Tibial nerve (tissue), 4 donors: ENCODE measurements at regions not wholly inside any gene's neighbourhood (a gene's known extent, or its start where the extent isn't known, plus 50 kb on each side); places are given as distances from the start of the nearest gene placed in this dataset.

Experiments
- DNase-seq, 2 donors: peaks; one replicate each; pipeline ENCODE4 v3.0.0-alpha.2; 2019; ENCODE audit warnings: low spot score in 2 of 2
- H3K27ac ChIP-seq, 4 donors: fragments of 200-600 bp; sonication (generic) in 3 of 4; one replicate each; pipeline ENCODE4 v1.5.1; 2017 to 2019; ENCODE audit warnings: mild to moderate bottlenecking in 1 of 4
- H3K27me3 ChIP-seq, 2 donors: fragments of 200-600 bp; sonication (generic) in 1 of 2; one replicate each; pipeline versions ENCODE4 v1.5.1 to v1.6.0; 2017 to 2019
- H3K36me3 ChIP-seq, 3 donors: fragments of 200-600 bp; sonication (generic); one replicate each; pipeline ENCODE4 v1.5.1; 2018 to 2019
- H3K4me1 ChIP-seq, 4 donors: fragments of 200-600 bp; sonication (generic) in 3 of 4; one replicate each; pipeline ENCODE4 v1.5.1; 2017 to 2019
- H3K4me3 ChIP-seq, 4 donors: fragments of 200-600 bp; sonication (generic) in 3 of 4; one replicate each; pipeline ENCODE4 v1.5.1; 2017 to 2019; ENCODE audit warnings: mild to moderate bottlenecking in 1 of 4, moderate library complexity in 1 of 4
- H3K9me3 ChIP-seq, 4 donors: fragments of 200-600 bp; sonication (generic) in 3 of 4; one replicate each; pipeline ENCODE4 v1.5.1; 2017 to 2019
- EP300 ChIP-seq, 2 donors: sonication (generic); formaldehyde crosslinking; IDR thresholded peaks; one replicate each; pipeline ENCODE4 v1.6.1; 2017; ENCODE audit warnings: antibody characterized with exemption in 2 of 2, mild to moderate bottlenecking in 1 of 2
- POLR2A ChIP-seq, 2 donors: fragments of 450-650 bp; IDR thresholded peaks; one replicate each; pipeline ENCODE4 v1.6.1; 2017; ENCODE audit warnings: antibody characterized with exemption in 2 of 2, mild to moderate bottlenecking in 2 of 2, moderate library complexity in 2 of 2
- WGBS, 2 donors: methylation state at CpG; one replicate each; pipeline ENCODE4 v1.1.5; 2018; 5-methylcytosine and 5-hydroxymethylcytosine counted together
- TF ChIP-seq, protein P1 (sequence below), 5 experiments: fragments of 200-600 bp in 3 of 5; fragments of 450-650 bp in 2 of 5; sonication (generic) in 3 of 5; IDR thresholded peaks; one replicate each; pipeline ENCODE4 v1.5.1; 2016 to 2019; ENCODE audit warnings: antibody characterized with exemption in 5 of 5, mild to moderate bottlenecking in 3 of 5, moderate library complexity in 2 of 5

DNA sequence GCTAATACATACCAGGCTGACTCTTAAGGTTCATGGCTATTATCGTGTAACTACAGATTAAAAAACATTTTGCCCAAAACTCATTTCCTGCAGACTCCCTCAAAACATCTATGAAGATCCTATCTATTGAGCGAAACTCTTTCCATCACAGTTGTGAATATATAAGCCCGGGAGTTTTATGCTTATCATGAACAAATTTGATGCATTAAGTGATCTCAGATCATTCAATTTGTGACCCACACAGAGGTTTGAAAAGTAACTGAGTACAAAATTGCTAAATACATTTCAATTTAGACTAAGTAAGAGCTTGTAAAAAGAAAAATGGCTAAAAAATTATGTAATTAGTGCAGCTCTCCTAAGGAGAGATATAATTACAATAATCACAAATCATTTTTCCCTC, 1228.8 kb upstream of the TENM4 start:
- H3K4me3 ChIP-seq: no peak overlapping the region
- WGBS, 2 donors: 87 to 89% methylated on average over 3 of the region's 3 CpGs
- TF ChIP-seq, protein P1, sequence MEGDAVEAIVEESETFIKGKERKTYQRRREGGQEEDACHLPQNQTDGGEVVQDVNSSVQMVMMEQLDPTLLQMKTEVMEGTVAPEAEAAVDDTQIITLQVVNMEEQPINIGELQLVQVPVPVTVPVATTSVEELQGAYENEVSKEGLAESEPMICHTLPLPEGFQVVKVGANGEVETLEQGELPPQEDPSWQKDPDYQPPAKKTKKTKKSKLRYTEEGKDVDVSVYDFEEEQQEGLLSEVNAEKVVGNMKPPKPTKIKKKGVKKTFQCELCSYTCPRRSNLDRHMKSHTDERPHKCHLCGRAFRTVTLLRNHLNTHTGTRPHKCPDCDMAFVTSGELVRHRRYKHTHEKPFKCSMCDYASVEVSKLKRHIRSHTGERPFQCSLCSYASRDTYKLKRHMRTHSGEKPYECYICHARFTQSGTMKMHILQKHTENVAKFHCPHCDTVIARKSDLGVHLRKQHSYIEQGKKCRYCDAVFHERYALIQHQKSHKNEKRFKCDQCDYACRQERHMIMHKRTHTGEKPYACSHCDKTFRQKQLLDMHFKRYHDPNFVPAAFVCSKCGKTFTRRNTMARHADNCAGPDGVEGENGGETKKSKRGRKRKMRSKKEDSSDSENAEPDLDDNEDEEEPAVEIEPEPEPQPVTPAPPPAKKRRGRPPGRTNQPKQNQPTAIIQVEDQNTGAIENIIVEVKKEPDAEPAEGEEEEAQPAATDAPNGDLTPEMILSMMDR (IDR thresholded peaks at IDR 0.05): no peak
- TF ChIP-seq EP300 (IDR thresholded peaks at IDR 0.05) (no peak), POLR2A (IDR thresholded peaks at IDR 0.05) (no peak)
- H3K36me3 ChIP-seq: no peaks in the 10 kb centered on the region
- no peaks in the 10 kb centered on the region for H3K27me3 ChIP-seq
- DNase-seq: no peak
- H3K4me1 ChIP-seq: no peaks in the 10 kb centered on the region
- H3K9me3 ChIP-seq: peaks cover 0 to 5% (median 0%) of the 10 kb centered on the region in 4 donors
- H3K27ac ChIP-seq: no peak overlapping the region

DNA sequence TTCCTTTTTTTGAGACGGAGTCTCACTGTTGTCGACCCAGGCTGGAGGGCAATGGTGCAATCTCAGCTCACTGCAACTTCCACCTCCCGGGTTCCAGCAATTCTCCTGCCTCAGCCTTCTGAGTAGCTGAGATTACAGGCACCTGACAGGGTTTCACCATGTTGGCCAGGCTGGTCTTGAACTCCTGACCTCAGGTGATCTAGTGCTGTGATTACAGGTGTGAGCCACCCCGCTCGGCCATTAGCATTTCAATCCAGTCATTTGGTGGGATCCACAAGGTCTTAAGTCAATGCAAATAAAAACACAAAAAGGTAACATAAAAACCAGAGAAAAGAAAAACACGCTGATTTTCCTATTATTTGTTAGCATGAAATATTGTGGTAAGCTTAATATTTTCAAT, 1227.2 kb upstream of the TENM4 start:
- Histone ChIP-seq H3K27ac (no peak overlapping the region), H3K9me3 (no peaks in the 10 kb centered on the region), H3K27me3 (no peaks in the 10 kb centered on the region), H3K36me3 (no peaks in the 10 kb centered on the region), H3K4me1 (no peaks in the 10 kb centered on the region), H3K4me3 (no peak overlapping the region)
- TF ChIP-seq EP300 (IDR thresholded peaks at IDR 0.05) (no peak), POLR2A (IDR thresholded peaks at IDR 0.05) (no peak)
- TF ChIP-seq, protein P1 (IDR thresholded peaks at IDR 0.05): no peak
- WGBS, 2 donors: 90 to 92% methylated on average over 6 of the region's 6 CpGs
- no peak for DNase-seq

DNA sequence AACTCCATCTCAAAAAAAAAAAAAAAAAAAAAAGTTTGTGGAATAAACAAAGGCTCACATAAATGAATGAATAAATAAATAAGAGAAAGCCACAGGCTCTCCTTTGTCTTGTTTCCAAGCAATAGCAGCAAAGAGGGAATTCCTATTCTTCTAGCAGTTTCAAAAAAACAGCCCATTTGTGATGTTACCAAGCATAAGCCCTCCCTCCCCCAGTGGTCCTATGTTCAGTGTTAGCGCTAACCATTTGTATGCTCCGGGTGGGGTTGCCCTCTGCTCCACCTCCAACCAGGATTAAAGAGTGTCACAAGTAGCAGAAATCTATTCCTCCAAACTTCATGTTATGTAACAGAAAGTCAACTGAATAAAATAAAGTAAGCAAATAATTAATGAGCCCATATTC, 1215.0 kb upstream of the TENM4 start:
- no peaks in the 10 kb centered on the region for H3K9me3 ChIP-seq
- DNase-seq: no peak
- TF ChIP-seq EP300 (IDR thresholded peaks at IDR 0.05) (no peak), POLR2A (IDR thresholded peaks at IDR 0.05) (no peak)
- TF ChIP-seq, protein P1 (IDR thresholded peaks at IDR 0.05): no peak
- H3K27me3 ChIP-seq: no peaks in the 10 kb centered on the region
- no peak overlapping the region for H3K27ac ChIP-seq
- no peaks in the 10 kb centered on the region for H3K36me3 ChIP-seq
- 71 to 79% methylated on average over 2 of the region's 2 CpGs for WGBS, 2 donors
- no peak overlapping the region for H3K4me3 ChIP-seq
- H3K4me1 ChIP-seq: no peaks in the 10 kb centered on the region

DNA sequence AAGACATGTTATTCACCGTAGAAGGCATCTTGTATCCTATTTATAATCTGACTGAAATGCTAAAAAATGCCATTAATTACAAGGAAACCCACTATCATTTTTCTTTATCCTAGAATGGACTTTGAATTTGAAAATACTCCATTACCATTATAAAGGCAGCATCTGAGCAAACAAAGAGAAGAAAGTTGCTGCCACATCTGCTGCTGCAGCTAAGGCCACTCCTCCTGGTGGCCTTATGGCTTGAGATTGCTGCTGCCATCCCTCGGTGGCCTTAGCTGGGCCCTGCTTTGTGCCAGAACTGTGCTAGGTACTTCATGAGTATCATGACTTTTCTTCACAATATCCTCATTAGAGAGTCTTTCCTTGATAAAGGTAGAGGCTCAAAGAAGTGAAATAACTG, 1210.1 kb upstream of the TENM4 start:
- Histone ChIP-seq H3K4me1 (no peaks in the 10 kb centered on the region), H3K27ac (no peak overlapping the region), H3K9me3 (no peaks in the 10 kb centered on the region), H3K4me3 (no peak overlapping the region), H3K27me3 (no peaks in the 10 kb centered on the region), H3K36me3 (no peaks in the 10 kb centered on the region)
- TF ChIP-seq EP300 (IDR thresholded peaks at IDR 0.05) (no peak), POLR2A (IDR thresholded peaks at IDR 0.05) (no peak)
- TF ChIP-seq, protein P1 (IDR thresholded peaks at IDR 0.05): no peak
- WGBS, 2 donors: 45 to 46% methylated on average over 2 of the region's 2 CpGs
- DNase-seq: no peak

DNA sequence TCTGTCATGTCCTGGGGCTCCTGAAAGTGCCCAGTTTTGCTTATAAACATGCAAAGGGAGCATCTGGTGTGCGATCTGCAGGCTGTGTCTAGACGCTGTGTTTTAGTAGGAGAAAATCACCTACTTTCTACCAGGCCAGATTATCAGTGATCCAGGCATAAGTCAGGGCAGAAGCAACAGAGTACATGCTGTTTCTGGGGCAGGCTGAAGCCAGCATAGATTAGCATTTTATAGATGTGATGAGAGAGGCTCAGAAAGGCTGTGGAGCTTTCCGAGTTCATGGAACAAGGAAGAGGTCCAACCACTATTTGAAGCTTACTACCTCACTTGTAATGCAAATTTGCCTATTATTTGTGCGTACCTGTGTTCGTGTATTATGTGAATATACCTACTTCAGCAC, 1208.4 kb upstream of the TENM4 start:
- DNase-seq: no peak
- H3K36me3 ChIP-seq: no peaks in the 10 kb centered on the region
- no peaks in the 10 kb centered on the region for H3K4me1 ChIP-seq
- H3K27me3 ChIP-seq: no peaks in the 10 kb centered on the region
- H3K9me3 ChIP-seq: no peaks in the 10 kb centered on the region
- 91 to 92% methylated on average over 5 of the region's 5 CpGs for WGBS, 2 donors
- TF ChIP-seq, protein P1 (IDR thresholded peaks at IDR 0.05): no peak
- TF ChIP-seq EP300 (IDR thresholded peaks at IDR 0.05): no peak
- TF ChIP-seq POLR2A (IDR thresholded peaks at IDR 0.05): no peak
- H3K27ac ChIP-seq: no peak overlapping the region
- H3K4me3 ChIP-seq: no peak overlapping the region
